ENCODE measurements at regions not wholly inside any gene's neighbourhood (a gene's known extent, or its start where the extent isn't known, plus 50 kb on each side); places are given as distances from the start of the nearest gene placed in this dataset.
"Not testable (repeated sequence)": the region's sequence is repeated elsewhere in the genome, so short reads cannot be mapped to it uniquely, and the experiment has no call there.

- TF ChIP-seq, protein P1, sequence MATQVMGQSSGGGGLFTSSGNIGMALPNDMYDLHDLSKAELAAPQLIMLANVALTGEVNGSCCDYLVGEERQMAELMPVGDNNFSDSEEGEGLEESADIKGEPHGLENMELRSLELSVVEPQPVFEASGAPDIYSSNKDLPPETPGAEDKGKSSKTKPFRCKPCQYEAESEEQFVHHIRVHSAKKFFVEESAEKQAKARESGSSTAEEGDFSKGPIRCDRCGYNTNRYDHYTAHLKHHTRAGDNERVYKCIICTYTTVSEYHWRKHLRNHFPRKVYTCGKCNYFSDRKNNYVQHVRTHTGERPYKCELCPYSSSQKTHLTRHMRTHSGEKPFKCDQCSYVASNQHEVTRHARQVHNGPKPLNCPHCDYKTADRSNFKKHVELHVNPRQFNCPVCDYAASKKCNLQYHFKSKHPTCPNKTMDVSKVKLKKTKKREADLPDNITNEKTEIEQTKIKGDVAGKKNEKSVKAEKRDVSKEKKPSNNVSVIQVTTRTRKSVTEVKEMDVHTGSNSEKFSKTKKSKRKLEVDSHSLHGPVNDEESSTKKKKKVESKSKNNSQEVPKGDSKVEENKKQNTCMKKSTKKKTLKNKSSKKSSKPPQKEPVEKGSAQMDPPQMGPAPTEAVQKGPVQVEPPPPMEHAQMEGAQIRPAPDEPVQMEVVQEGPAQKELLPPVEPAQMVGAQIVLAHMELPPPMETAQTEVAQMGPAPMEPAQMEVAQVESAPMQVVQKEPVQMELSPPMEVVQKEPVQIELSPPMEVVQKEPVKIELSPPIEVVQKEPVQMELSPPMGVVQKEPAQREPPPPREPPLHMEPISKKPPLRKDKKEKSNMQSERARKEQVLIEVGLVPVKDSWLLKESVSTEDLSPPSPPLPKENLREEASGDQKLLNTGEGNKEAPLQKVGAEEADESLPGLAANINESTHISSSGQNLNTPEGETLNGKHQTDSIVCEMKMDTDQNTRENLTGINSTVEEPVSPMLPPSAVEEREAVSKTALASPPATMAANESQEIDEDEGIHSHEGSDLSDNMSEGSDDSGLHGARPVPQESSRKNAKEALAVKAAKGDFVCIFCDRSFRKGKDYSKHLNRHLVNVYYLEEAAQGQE (IDR thresholded peaks at IDR 0.05; ENCODE audit: insufficient replicate concordance, low read depth) = no peak
- TF ChIP-seq POLR2AphosphoS5 (IDR thresholded peaks at IDR 0.05; ENCODE audit: low read depth) (no peak), SPI1 (IDR thresholded peaks at IDR 0.05; ENCODE audit: borderline replicate concordance, low read depth) (no peak), CTCF (IDR thresholded peaks at IDR 0.05; ENCODE audit: insufficient read depth, low read length) (no peak)
- no peak overlapping the region for H3K4me3 ChIP-seq (replicated peaks; ENCODE audit: insufficient read depth, low read length)
Measured at GRCh38 chrX:9373789-9374188, 91.1 kb upstream of the TBL1X start.

GRCh38 chrX:9374555-9374954, 90.3 kb upstream of the TBL1X start:
- no peak for DNase-seq (ENCODE audit: low read depth in 1 of 2, low spot score in 1 of 2)
- Histone ChIP-seq H3K27ac (replicated peaks) (no peak overlapping the region), H3K27me3 (ENCODE audit: insufficient read depth, poor library complexity, severe bottlenecking) (no peaks in the 10 kb centered on the region), H3K4me3 (replicated peaks; ENCODE audit: insufficient read depth, low read length) (no peak overlapping the region)
- no peak for TF ChIP-seq CTCF (IDR thresholded peaks at IDR 0.05; ENCODE audit: insufficient read depth, low read length)
- TF ChIP-seq, protein P1 (IDR thresholded peaks at IDR 0.05; ENCODE audit: insufficient replicate concordance, low read depth) = no peak
- no peak for TF ChIP-seq SPI1 (IDR thresholded peaks at IDR 0.05; ENCODE audit: borderline replicate concordance, low read depth)
- TF ChIP-seq GABPA (IDR thresholded peaks at IDR 0.05; ENCODE audit: low read depth) = no peak
- no peak for TF ChIP-seq POLR2AphosphoS5 (IDR thresholded peaks at IDR 0.05; ENCODE audit: low read depth)

More at GRCh38 chrX:9373789-9374188, 91.1 kb upstream of the TBL1X start:
- Histone ChIP-seq H3K27me3 (ENCODE audit: insufficient read depth, poor library complexity, severe bottlenecking) (no peaks in the 10 kb centered on the region), H3K27ac (replicated peaks) (no peak overlapping the region)
- no peak for DNase-seq (ENCODE audit: low read depth in 1 of 2, low spot score in 1 of 2)

DNA sequence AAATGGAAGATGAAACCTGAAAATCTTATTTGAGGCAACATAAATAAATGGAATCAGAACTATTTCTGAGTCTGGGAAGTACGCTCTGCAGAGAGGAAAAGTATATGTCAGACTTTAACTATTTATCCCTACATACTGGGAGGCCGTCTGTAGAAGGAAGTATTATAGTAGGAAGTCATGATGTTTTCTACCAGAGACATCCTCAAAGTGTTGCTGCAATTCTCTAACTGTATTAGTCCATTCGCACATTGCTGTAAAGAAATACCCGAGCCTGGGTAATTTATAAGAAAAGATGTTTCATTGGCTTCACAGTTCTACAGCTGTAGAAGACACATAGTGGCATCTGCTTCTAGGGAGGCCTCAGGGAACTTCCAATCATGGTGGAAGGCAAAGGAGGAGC, 88.7 kb upstream of the TBL1X start:
- TF ChIP-seq CTCF (IDR thresholded peaks at IDR 0.05; ENCODE audit: insufficient read depth, low read length) (no peak), SPI1 (IDR thresholded peaks at IDR 0.05; ENCODE audit: borderline replicate concordance, low read depth) (0 out of 2 replicates have a peak, but pooled peaks have one; percentile 6)
- Histone ChIP-seq H3K4me3 (replicated peaks; ENCODE audit: insufficient read depth, low read length) (no peak overlapping the region), H3K27me3 (ENCODE audit: insufficient read depth, poor library complexity, severe bottlenecking) (no peaks in the 10 kb centered on the region), H3K27ac (replicated peaks) (no peak overlapping the region; the same call in 1 of the 2 replicates)
- DNase-seq (ENCODE audit: low read depth in 1 of 2, low spot score in 1 of 2) = peak; percentile 14 to 20

GRCh38 chrX:9377216-9377615, 87.6 kb upstream of the TBL1X start:
- not testable (repeated sequence) for H3K4me3 ChIP-seq (replicated peaks; ENCODE audit: insufficient read depth, low read length); H3K27me3 ChIP-seq (ENCODE audit: insufficient read depth, poor library complexity, severe bottlenecking); H3K27ac ChIP-seq (replicated peaks); DNase-seq (ENCODE audit: low read depth in 1 of 2, low spot score in 1 of 2)
